ENCODE measurements at regions not wholly inside any gene's neighbourhood (a gene's known extent, or its start where the extent isn't known, plus 50 kb on each side); places are given as distances from the start of the nearest gene placed in this dataset.
"Not testable (repeated sequence)": the region's sequence is repeated elsewhere in the genome, so short reads cannot be mapped to it uniquely, and the experiment has no call there.

- DNase-seq: no peak
- no peaks in the 10 kb centered on the region for H3K9me3 ChIP-seq (replicated peaks in 1 of 3)
- no peak overlapping the region for H3K27ac ChIP-seq
- intact Hi-C loops (cut with DNase I): no loop called here
- H3K36me3 ChIP-seq (replicated peaks in 1 of 2): no peaks in the 10 kb centered on the region
- H3K4me3 ChIP-seq: no peak overlapping the region
- 86 to 91% (median 88%) methylated on average over 3 of the region's 3 CpGs for WGBS, 4 donors
- TF ChIP-seq CTCF (IDR thresholded peaks at IDR 0.05) (no peak), POLR2A (IDR thresholded peaks at IDR 0.05) (no peak)
- no peaks in the 10 kb centered on the region for H3K27me3 ChIP-seq
- peaks cover 8 to 15% of the 10 kb centered on the region in 2 donors for H3K4me1 ChIP-seq (replicated peaks in 1 of 2)
Observed at GRCh38 chr6:18039481-18039880, 52.0 kb upstream of the KIF13A start.

DNA sequence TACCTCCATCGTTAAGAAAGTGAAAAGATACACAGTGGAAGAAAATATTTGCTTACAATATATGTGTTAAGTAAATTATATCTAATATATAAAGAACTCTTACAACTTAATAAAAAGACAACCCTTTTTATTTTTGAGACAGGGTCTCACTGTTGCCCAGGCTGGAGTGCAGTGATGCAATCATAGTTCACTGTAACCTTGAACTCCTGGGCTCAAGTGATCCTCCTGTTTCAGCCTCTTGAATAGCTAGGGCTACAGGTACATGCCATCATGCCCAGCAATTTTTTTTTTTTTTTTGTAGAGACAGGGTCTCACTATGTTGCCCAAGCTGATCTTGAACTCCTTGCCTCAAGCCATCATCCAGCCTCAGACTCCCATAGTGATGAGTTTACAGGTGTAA is 50.8 kb upstream of the KIF13A start:
- peak in 1 of 7 donors; percentile 18 for DNase-seq
- H3K27ac ChIP-seq; H3K4me3 ChIP-seq; H3K9me3 ChIP-seq (replicated peaks in 1 of 3); H3K27me3 ChIP-seq; intact Hi-C loops (cut with DNase I); H3K36me3 ChIP-seq (replicated peaks in 1 of 2): not testable (repeated sequence)
- WGBS, 4 donors: 79 to 100% (median 86%) methylated on average over 1 of the region's 1 CpG
- H3K4me1 ChIP-seq (replicated peaks in 1 of 2): peaks cover 8 to 11% of the 10 kb centered on the region in 2 donors
